CD14-positive monocyte (primary cell): ENCODE measurements at regions not wholly inside any gene's neighbourhood (a gene's known extent, or its start where the extent isn't known, plus 50 kb on each side); places are given as distances from the start of the nearest gene placed in this dataset.

ENCODE experiments used
- DNase-seq, 3 donors: peaks; one replicate each; pipeline ENCODE4 v3.0.0-alpha.2; 2011 to 2022
- H2AFZ ChIP-seq: 2 replicates; pipeline ENCODE4 v1.6.0; 2012; ENCODE audit warnings: mild to moderate bottlenecking, low read depth, low read length, inconsistent platforms; ENCODE audit not compliant: insufficient read depth, poor library complexity, severe bottlenecking
- H3K27ac ChIP-seq, 2 donors: 1 replicate in 1 of 2; 2 replicates in 1 of 2; pipeline ENCODE4 v1.5.1; 2012 to 2013; ENCODE audit warnings: low read length in 2 of 2, control low read depth in 1 of 2, inconsistent platforms in 1 of 2, low read depth in 1 of 2, mild to moderate bottlenecking in 1 of 2
- H3K27me3 ChIP-seq, 2 donors: one replicate each; pipeline versions ENCODE4 v1.6.0 to v1.6.1; 2011 to 2013; ENCODE audit warnings: low read length in 2 of 2; ENCODE audit not compliant: control insufficient read depth in 2 of 2, insufficient read depth in 2 of 2
- H3K36me3 ChIP-seq, 2 donors: replicated peaks in 1 of 2; 1 replicate in 1 of 2; 2 replicates in 1 of 2; pipeline versions ENCODE4 v1.5.1 to v1.6.1; 2012 to 2013; ENCODE audit warnings: low read length in 2 of 2, control low read depth in 1 of 2, inconsistent platforms in 1 of 2, mild to moderate bottlenecking in 1 of 2; ENCODE audit not compliant: insufficient read depth in 2 of 2, control insufficient read depth in 1 of 2
- H3K4me1 ChIP-seq, 2 donors: 1 replicate in 1 of 2; 2 replicates in 1 of 2; pipeline versions ENCODE4 v1.5.1 to v1.6.1; 2012 to 2013; ENCODE audit warnings: low read length in 2 of 2, control low read depth in 1 of 2, inconsistent platforms in 1 of 2, mild to moderate bottlenecking in 1 of 2, moderate library complexity in 1 of 2; ENCODE audit not compliant: insufficient read depth in 2 of 2, control insufficient read depth in 1 of 2
- H3K4me2 ChIP-seq: replicated peaks from 2 replicates; pipeline ENCODE3; 2012; ENCODE audit warnings: low read length, moderate library complexity, mild to moderate bottlenecking; ENCODE audit not compliant: poor library complexity, severe bottlenecking; ENCODE audit errors: extremely low read depth
- H3K4me3 ChIP-seq, 3 experiments: fragments of 200-600 bp in 1 of 3; sonication (generic) in 1 of 3; replicated peaks in 1 of 3; 1 replicate in 2 of 3; 2 replicates in 1 of 3; pipeline ENCODE4 v1.5.1; 2011 to 2013; ENCODE audit warnings: low read length in 3 of 3, mild to moderate bottlenecking in 3 of 3, control low read depth in 2 of 3, low read depth in 2 of 3, inconsistent platforms in 1 of 3, moderate library complexity in 1 of 3
- H3K79me2 ChIP-seq: 2 replicates; pipeline ENCODE4 v1.6.0; 2012; ENCODE audit warnings: mild to moderate bottlenecking, control low read depth, inconsistent platforms, low read length, moderate library complexity; ENCODE audit not compliant: insufficient read depth
- H3K9ac ChIP-seq: 2 replicates; pipeline ENCODE4 v1.6.0; 2017; ENCODE audit warnings: low read length, mild to moderate bottlenecking; ENCODE audit not compliant: insufficient read depth, poor library complexity, severe bottlenecking
- H3K9me3 ChIP-seq, 2 donors: replicated peaks in 1 of 2; 1 replicate in 1 of 2; 2 replicates in 1 of 2; pipeline versions ENCODE4 v1.5.1 to v1.6.1; 2012 to 2013; ENCODE audit warnings: low read length in 2 of 2, control low read depth in 1 of 2; ENCODE audit not compliant: control insufficient read depth in 1 of 2, insufficient read depth in 1 of 2
- H4K20me1 ChIP-seq: 2 replicates; pipeline ENCODE4 v1.6.0; 2012; ENCODE audit warnings: mild to moderate bottlenecking, low read length, control low read depth, moderate library complexity; ENCODE audit not compliant: insufficient read depth
- H3K27ac Mint-ChIP-seq, 7 donors: one replicate each; pipeline ENCODE4 v1.8.0; 2020; ENCODE audit warnings: mild to moderate bottlenecking in 7 of 7, mixed read lengths in 7 of 7, moderate library complexity in 6 of 7, inconsistent platforms in 2 of 7
- H3K27me3 Mint-ChIP-seq, 3 donors: one replicate each; pipeline ENCODE4 v1.8.0; 2021 to 2022; ENCODE audit warnings: low read depth in 3 of 3, mild to moderate bottlenecking in 3 of 3, mixed read lengths in 3 of 3, moderate library complexity in 3 of 3, inconsistent platforms in 1 of 3
- H3K36me3 Mint-ChIP-seq, 2 donors: one replicate each; pipeline ENCODE4 v1.8.0; 2020; ENCODE audit warnings: mixed read lengths in 2 of 2, inconsistent platforms in 1 of 2, mild to moderate bottlenecking in 1 of 2
- H3K4me1 Mint-ChIP-seq: one replicate; pipeline ENCODE4 v1.8.0; 2020; ENCODE audit warnings: mild to moderate bottlenecking, mixed read lengths
- H3K4me3 Mint-ChIP-seq, 2 donors: one replicate each; pipeline ENCODE4 v1.8.0; 2020; ENCODE audit warnings: mild to moderate bottlenecking in 2 of 2, mixed read lengths in 2 of 2, moderate library complexity in 1 of 2
- H3K9me3 Mint-ChIP-seq, 7 donors: one replicate each; pipeline ENCODE4 v1.8.0; 2020 to 2022; ENCODE audit warnings: mixed read lengths in 7 of 7, mild to moderate bottlenecking in 6 of 7, moderate library complexity in 6 of 7, inconsistent platforms in 2 of 7
- CTCF ChIP-seq: fragments of 200-600 bp; IDR thresholded peaks from one replicate; pipeline ENCODE4 v1.8.0; 2022; ENCODE audit warnings: antibody characterized with exemption, mild to moderate bottlenecking
- intact Hi-C, 2 donors: fragments of 100-400 bp; cut with micrococcal nuclease; formaldehyde crosslinking; loops; one replicate each; pipeline versions ENCODE4 v1.15.0 to v1.15.1; 2023

GRCh38 chr3:110589341-110589740, 482.3 kb upstream of the NECTIN3 start:
- H3K79me2 ChIP-seq, result no peaks in the 10 kb centered on the region
- no peak overlapping the region for H3K27ac ChIP-seq
- no peak overlapping the region for H3K27ac Mint-ChIP-seq
- H3K4me3 Mint-ChIP-seq, result no peak overlapping the region
- H3K4me3 ChIP-seq, result no peak overlapping the region
- H3K9me3 ChIP-seq, result peaks cover 0 to 12% of the 10 kb centered on the region in 2 donors
- H3K9me3 Mint-ChIP-seq, result peaks cover 0 to 6% (median 3%) of the 10 kb centered on the region in 7 donors
- no peaks in the 10 kb centered on the region for H3K4me1 Mint-ChIP-seq
- no peak overlapping the region for H3K9ac ChIP-seq
- intact Hi-C loops, result no loop called here
- H3K27me3 Mint-ChIP-seq, result no peaks in the 10 kb centered on the region
- TF ChIP-seq CTCF, result no peak
- H3K4me1 ChIP-seq, result no peaks in the 10 kb centered on the region
- no peak overlapping the region for H2AFZ ChIP-seq
- H3K36me3 Mint-ChIP-seq, result no peaks in the 10 kb centered on the region
- H3K36me3 ChIP-seq, result no peaks in the 10 kb centered on the region
- H4K20me1 ChIP-seq, result no peaks in the 10 kb centered on the region
- no peaks in the 10 kb centered on the region for H3K27me3 ChIP-seq
- H3K4me2 ChIP-seq, result no peak overlapping the region
- DNase-seq, result no peak

- Mint-ChIP-seq H3K4me3 (no peak overlapping the region), H3K27ac (no peak overlapping the region), H3K4me1 (no peaks in the 10 kb centered on the region), H3K9me3 (peaks cover 2 to 9% (median 6%) of the 10 kb centered on the region in 7 donors), H3K36me3 (no peaks in the 10 kb centered on the region), H3K27me3 (peaks cover 0 to 2% (median 0%) of the 10 kb centered on the region in 3 donors)
- H2AFZ ChIP-seq, result no peak overlapping the region
- no peak overlapping the region for H3K4me3 ChIP-seq
- H3K4me2 ChIP-seq, result no peak overlapping the region
- H3K27ac ChIP-seq, result no peak overlapping the region
- H3K4me1 ChIP-seq, result no peaks in the 10 kb centered on the region
- H3K9ac ChIP-seq, result no peak overlapping the region
- H4K20me1 ChIP-seq, result no peaks in the 10 kb centered on the region
- no peak for DNase-seq
- H3K27me3 ChIP-seq, result no peaks in the 10 kb centered on the region
- intact Hi-C loops, result no loop called here
- no peaks in the 10 kb centered on the region for H3K36me3 ChIP-seq
- no peaks in the 10 kb centered on the region for H3K79me2 ChIP-seq
- peaks cover 6 to 17% of the 10 kb centered on the region in 2 donors for H3K9me3 ChIP-seq
- no peak for TF ChIP-seq CTCF
These were observed 477.9 kb upstream of the NECTIN3 start for GRCh38 chr3:110593749-110594148.
